ENCODE measurements at regions not wholly inside any gene's neighbourhood (a gene's known extent, or its start where the extent isn't known, plus 50 kb on each side); places are given as distances from the start of the nearest gene placed in this dataset.
"Not testable (repeated sequence)": the region's sequence is repeated elsewhere in the genome, so short reads cannot be mapped to it uniquely, and the experiment has no call there.

GRCh38 chrX:879756-880698, 249.4 kb downstream of the SHOX start:
- DNase-seq = not testable (repeated sequence)

GRCh38 chrX:874061-874460, 243.5 kb downstream of the SHOX start:
- no peak for DNase-seq

DNA sequence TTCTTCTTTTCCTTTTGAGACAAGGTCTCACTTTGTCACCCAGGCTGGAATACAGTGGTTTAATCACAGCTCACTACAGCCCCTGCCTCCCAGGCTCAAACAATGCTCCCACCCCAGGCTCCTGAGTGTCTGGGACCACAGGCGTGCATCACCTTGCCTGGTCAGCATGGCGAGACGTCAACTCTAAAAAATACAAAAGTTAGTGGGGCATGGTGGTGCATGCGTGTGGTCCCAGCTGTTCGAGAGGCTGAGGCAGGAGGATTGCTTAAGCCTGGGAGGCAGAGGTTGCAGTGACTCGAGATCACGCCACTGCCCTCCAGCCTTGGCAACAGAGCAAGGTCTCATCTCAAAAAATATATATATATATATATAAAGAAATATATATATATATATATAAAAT, 242.4 kb downstream of the SHOX start:
- DNase-seq = no peak

DNA sequence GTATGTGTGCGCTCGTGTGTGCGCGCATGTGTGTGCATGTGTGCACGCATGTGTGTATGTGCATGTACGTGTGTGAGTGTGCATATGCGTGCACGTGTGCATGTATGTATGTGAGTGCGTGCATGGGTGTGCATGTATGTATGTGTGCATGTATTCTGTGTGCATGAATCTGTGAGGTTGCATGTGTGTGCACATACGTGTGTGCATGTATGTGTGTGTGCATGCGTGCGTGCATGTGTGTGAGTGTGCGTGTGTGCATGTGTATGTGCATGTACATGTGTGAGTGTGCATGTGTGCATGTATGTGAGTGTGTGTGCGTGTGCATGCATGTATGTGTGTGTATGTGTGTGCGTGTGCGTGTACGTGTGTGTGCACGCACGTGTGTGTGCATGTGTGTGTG, 241.5 kb downstream of the SHOX start:
- no peak for DNase-seq

- DNase-seq = no peak
These were observed 241.0 kb downstream of the SHOX start for GRCh38 chrX:871626-872025.

GRCh38 chrX:867966-868647, 237.5 kb downstream of the SHOX start:
- no peak for DNase-seq

GRCh38 chrX:867502-867901, 236.9 kb downstream of the SHOX start:
- no peak for DNase-seq

DNA sequence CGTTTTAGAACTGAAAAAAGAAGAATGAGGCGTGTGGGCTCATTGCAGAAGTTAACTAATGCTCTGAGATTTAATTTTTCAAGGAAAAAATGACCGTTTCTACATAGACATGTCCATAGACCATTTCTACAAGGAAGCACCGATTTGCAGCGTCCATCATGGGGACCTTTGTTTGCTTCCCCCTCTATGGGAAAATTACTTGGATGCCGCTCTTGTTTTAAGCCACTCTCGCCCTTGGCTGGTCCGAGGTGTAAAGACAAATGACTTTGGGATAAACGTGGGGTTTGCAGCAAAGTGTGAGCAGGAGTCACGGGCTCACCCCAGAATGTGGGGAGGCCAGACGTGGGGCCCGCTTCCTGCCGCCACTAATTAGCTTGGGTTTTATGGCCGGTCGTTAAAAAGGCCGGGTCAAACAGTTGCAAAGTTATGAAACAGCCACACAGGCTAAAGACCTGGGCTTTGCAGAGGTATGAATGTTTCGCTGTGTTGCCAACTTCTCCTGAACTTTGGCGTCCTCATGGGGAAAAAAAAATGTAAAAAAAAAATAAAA, 235.9 kb downstream of the SHOX start:
- no peak for DNase-seq

- DNase-seq = no peak
These were observed 234.8 kb downstream of the SHOX start for GRCh38 chrX:865422-865821.

DNA sequence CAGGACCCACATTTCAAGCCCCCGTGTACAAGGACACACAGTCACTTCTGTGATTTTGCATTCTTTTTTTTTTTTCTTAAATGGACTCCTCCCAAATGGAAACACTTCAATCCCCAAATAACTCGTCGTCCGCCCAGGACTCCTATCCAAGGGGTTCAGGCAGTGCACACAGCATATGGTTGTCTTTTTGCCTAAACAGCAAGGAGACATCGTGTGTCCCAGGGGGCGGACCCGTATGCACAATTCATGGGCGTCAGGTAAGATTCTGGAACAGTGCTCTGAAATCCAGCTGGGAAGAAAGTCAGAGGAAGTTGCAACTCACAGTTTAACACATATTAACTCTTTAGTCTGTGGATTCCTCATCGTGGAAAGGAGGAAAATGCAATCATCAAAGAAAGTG, 231.3 kb downstream of the SHOX start:
- no peak for DNase-seq

- no peak for DNase-seq
These were observed 230.8 kb downstream of the SHOX start for GRCh38 chrX:861340-861890.

- DNase-seq = no peak
These were observed 228.7 kb downstream of the SHOX start for GRCh38 chrX:859329-859728.

- no peak for DNase-seq
These were observed 228.0 kb downstream of the SHOX start for GRCh38 chrX:858542-859078.

GRCh38 chrX:857376-857775, 226.8 kb downstream of the SHOX start:
- DNase-seq = no peak

- no peak for DNase-seq
These were observed 226.1 kb downstream of the SHOX start for GRCh38 chrX:856566-857290.

DNA sequence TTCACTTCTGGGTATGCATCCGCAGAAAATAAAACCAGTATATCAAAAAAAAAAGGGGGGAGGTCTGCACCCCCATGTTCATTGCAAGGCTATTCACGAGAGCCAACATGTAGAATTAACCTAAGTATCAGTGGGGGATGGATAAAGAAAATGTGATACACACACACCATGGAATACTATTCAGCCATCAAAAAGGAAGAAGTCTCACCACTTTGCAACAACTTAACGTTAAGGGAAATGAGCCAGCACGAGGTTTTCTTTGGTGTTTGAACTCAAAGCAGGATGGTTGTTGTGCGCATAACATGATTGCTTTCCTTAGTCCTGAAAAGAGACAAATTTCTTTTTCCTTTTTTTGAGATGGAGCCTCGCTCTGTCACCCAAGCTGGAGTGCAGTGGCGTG, 222.7 kb downstream of the SHOX start:
- no peak for DNase-seq

DNA sequence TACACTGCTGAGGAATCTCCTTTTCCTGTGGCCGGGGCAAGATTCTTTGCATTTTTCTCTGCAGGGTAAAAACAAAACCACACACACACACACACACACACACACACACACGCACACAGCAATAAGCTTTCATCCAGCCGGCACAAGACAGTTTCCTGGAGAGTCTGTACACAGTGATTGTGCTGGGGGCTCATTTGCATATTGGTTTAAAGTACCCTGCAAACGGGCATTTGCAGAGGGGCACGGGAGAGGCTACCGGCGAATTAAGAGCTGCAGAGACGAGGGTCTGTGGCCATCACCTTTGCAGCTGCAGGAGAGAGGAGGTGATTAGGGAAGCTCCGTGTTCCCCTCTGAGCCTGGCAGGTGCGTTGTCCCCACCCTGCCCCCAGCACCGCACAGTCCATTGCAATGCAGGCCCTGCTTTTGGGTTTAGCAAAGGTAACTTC, 219.9 kb downstream of the SHOX start:
- DNase-seq = no peak

DNA sequence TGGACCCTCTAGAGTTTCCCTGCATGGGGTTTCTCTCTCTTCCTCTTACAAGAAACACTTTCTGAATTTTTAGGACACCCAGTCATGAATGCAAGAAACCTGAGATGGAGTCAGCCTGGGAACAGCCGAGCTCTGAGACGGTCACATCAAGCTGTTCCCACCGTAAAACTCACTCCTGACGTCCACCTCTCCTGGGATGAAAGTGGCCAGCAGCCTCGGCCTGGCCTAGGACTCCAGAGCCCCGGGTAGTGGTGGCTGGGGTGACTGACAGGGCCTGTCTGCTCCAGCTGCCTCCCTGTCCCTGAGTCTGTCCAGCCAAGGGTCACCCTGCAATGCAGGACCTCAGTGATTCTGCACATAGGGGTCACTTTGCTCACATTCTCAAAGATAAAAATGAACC, 217.8 kb downstream of the SHOX start:
- DNase-seq = no peak

DNA sequence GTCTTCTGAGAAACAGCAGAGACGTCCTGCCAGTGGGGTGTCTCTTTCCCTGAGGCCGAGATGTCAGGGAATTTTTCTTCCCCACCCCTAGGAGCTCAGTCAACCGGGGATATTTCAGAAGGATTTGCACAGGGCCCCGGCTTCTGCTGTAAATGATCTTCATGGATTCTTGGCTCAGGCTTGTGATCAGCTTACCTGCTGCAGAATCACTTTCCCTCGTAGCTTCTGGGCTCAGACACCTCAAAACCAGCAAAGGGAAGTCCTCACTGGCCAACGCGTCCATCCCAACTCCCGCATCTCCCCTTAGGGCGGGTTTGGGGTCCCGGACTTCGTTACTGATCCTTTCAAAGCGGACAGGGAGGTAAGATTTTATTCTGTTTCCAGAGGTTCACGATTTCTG, 212.7 kb downstream of the SHOX start:
- DNase-seq = no peak

DNA sequence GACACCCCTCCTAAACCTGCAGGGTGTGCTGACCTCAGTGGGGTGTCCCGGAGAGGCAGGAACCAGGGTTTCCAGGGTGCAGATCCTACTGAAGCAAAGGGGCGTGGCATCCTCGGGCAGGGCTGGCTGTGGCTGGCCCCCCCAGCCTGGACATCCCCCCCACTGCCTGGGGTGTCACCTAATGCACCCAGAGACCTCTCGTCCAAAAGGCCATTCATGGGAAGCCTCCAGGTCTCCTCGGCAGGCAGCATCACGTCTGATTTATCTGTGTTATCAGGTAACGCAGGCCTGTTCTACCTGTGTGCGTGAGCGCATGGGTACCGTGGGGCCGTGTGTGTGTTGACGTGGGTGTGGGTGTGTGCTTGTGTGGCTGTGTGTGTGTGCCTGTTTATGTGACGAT, 210.0 kb downstream of the SHOX start:
- DNase-seq = no peak

GRCh38 chrX:838666-839065, 208.1 kb downstream of the SHOX start:
- not testable (repeated sequence) for DNase-seq

DNA sequence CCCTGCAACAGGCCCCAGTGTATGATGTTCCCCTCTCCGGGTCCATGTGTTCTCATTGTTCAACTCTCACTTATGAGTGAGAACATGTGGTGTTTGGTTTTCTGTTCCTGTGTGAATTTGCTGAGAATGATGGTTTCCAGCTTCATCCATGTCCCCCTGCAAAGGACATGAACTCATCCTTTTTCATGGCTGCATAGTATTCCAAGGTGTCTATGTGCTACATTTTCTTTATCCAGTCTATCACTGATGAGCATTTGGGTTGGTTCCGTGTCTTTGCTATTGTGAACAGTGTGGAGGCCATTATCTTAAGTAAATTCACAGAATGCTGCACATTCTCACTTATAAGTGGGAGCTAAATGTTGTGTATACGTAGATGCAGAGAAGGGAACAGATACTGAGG, 205.3 kb downstream of the SHOX start:
- not testable (repeated sequence) for DNase-seq

GRCh38 chrX:830532-830931, 199.9 kb downstream of the SHOX start:
- DNase-seq = no peak
